Nephron progenitor cell (in vitro differentiated cells): ENCODE measurements at regions not wholly inside any gene's neighbourhood (a gene's known extent, or its start where the extent isn't known, plus 50 kb on each side); places are given as distances from the start of the nearest gene placed in this dataset.

ENCODE experiments used
- DNase-seq: peaks from one replicate; pipeline ENCODE4 v3.0.0; 2021
- H3K27ac Mint-ChIP-seq: 2 replicates; pipeline ENCODE4 v1.8.0; 2021; ENCODE audit warnings: mild to moderate bottlenecking, moderate library complexity, mixed read lengths
- H3K27me3 Mint-ChIP-seq: 2 replicates; pipeline ENCODE4 v1.8.0; 2021; ENCODE audit warnings: mild to moderate bottlenecking, low read depth, mixed read lengths; ENCODE audit not compliant: poor library complexity
- H3K36me3 Mint-ChIP-seq: 2 replicates; pipeline ENCODE4 v1.8.0; 2021; ENCODE audit warnings: low read depth, mixed read lengths
- H3K4me1 Mint-ChIP-seq: 2 replicates; pipeline ENCODE4 v1.8.0; 2021; ENCODE audit warnings: mixed read lengths
- H3K4me3 Mint-ChIP-seq: 2 replicates; pipeline ENCODE4 v1.8.0; 2021; ENCODE audit warnings: mild to moderate bottlenecking, moderate library complexity, mixed read lengths
- H3K9me3 Mint-ChIP-seq: 2 replicates; pipeline ENCODE4 v1.8.0; 2021; ENCODE audit warnings: mild to moderate bottlenecking, moderate library complexity, mixed read lengths
- TF ChIP-seq, protein P1 (sequence below): fragments of 200-600 bp; sonication (generic); IDR thresholded peaks from 2 replicates; pipeline ENCODE4 v1.5.0; 2021; ENCODE audit warnings: antibody characterized with exemption

DNA sequence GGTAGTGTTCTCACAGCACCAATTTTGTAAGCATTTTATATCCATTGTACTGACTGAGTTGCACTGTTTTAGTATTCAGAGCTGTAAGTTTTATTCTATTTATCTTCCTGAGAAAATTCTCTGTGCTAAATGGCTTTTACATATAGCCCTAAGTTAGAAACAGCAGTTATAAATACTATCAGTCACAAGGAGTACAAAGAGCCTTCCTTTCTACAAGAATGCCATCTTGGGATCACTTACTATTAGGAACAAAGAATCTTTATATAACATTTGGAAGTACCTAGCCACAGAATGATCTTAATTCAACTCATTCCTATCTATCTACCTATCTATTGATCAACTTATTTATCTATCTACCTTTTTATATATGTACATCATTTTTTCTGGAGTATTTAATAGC lies 423.9 kb upstream of the RGS18 start:
- DNase-seq, result no peak
- Mint-ChIP-seq H3K36me3 (no peaks in the 10 kb centered on the region), H3K9me3 (peaks cover 20% of the 10 kb centered on the region), H3K4me3 (no peak overlapping the region), H3K27me3 (peaks cover 3% of the 10 kb centered on the region), H3K27ac (no peak overlapping the region), H3K4me1 (no peaks in the 10 kb centered on the region)
- TF ChIP-seq, protein P1, sequence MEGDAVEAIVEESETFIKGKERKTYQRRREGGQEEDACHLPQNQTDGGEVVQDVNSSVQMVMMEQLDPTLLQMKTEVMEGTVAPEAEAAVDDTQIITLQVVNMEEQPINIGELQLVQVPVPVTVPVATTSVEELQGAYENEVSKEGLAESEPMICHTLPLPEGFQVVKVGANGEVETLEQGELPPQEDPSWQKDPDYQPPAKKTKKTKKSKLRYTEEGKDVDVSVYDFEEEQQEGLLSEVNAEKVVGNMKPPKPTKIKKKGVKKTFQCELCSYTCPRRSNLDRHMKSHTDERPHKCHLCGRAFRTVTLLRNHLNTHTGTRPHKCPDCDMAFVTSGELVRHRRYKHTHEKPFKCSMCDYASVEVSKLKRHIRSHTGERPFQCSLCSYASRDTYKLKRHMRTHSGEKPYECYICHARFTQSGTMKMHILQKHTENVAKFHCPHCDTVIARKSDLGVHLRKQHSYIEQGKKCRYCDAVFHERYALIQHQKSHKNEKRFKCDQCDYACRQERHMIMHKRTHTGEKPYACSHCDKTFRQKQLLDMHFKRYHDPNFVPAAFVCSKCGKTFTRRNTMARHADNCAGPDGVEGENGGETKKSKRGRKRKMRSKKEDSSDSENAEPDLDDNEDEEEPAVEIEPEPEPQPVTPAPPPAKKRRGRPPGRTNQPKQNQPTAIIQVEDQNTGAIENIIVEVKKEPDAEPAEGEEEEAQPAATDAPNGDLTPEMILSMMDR, result no peak

DNA sequence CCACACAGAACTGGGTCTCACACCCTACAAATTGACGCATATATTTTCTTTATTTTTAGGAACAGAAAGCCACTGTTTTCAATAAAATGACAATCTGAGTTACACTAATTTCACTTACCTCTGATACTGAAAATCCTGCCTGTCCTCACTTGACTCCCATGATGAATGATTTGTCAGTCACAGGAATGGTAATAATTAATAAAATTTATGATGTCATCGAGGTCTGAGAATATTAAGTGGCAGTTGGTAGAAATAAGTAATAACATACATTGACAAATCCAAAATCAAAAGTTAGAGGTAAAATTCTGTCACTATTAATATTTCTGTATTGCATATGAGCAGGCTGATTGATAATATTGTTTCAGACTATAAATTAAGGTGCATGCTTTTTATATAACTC lies 418.7 kb upstream of the RGS18 start:
- no peaks in the 10 kb centered on the region for H3K4me1 Mint-ChIP-seq
- H3K27me3 Mint-ChIP-seq, result peaks cover 3% of the 10 kb centered on the region
- no peak for DNase-seq
- H3K4me3 Mint-ChIP-seq, result no peak overlapping the region
- TF ChIP-seq, protein P1, result no peak
- no peaks in the 10 kb centered on the region for H3K36me3 Mint-ChIP-seq
- H3K9me3 Mint-ChIP-seq, result no peaks in the 10 kb centered on the region
- no peak overlapping the region for H3K27ac Mint-ChIP-seq

DNA sequence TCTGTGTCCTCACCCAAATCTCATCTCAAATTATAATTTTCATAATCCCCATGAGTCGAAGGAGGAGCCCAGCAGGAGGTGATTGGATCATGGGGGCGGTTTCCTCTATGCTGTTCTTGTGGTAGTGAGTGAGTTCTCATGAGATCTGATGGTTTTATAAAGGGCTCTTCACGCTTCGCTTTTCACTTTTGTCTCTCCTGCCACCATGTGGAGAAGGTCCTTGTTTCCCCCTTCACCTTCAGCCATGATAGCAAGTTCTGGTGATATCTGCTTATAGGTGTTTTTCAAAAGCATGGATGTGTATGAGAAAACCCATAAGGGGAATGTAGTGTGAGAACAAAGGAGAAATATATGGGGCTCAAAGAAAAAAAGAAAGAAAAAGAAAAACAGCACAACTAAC lies 405.9 kb upstream of the RGS18 start:
- H3K9me3 Mint-ChIP-seq, result peaks cover 8% of the 10 kb centered on the region
- TF ChIP-seq, protein P1, result no peak
- no peaks in the 10 kb centered on the region for H3K4me1 Mint-ChIP-seq
- H3K27ac Mint-ChIP-seq, result no peak overlapping the region
- H3K4me3 Mint-ChIP-seq, result no peak overlapping the region
- peaks cover 1% of the 10 kb centered on the region for H3K27me3 Mint-ChIP-seq
- no peak for DNase-seq
- no peaks in the 10 kb centered on the region for H3K36me3 Mint-ChIP-seq

DNA sequence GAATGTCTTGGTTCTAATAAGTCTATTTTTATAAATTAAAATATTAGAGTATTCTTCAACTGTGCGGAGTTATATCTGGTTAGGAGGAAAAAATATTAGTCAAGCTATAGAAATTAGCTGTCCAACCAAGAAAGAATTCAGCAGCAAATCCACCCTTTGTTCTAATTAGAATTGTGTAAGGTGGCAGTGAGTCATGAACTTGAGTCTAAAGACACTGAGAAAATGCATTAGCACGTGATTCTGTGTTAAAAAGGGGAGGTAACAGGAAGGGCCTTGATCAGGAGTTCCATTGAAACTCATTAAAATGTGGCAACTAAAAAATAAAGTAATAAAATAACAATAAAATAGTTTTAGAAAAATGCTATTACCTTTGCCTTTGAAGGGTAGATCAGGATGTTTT lies 398.2 kb upstream of the RGS18 start:
- H3K4me3 Mint-ChIP-seq, result no peak overlapping the region
- no peak overlapping the region for H3K27ac Mint-ChIP-seq
- H3K36me3 Mint-ChIP-seq, result no peaks in the 10 kb centered on the region
- TF ChIP-seq, protein P1, result no peak
- H3K27me3 Mint-ChIP-seq, result peaks cover 7% of the 10 kb centered on the region
- H3K4me1 Mint-ChIP-seq, result no peaks in the 10 kb centered on the region
- DNase-seq, result no peak
- no peaks in the 10 kb centered on the region for H3K9me3 Mint-ChIP-seq

DNA sequence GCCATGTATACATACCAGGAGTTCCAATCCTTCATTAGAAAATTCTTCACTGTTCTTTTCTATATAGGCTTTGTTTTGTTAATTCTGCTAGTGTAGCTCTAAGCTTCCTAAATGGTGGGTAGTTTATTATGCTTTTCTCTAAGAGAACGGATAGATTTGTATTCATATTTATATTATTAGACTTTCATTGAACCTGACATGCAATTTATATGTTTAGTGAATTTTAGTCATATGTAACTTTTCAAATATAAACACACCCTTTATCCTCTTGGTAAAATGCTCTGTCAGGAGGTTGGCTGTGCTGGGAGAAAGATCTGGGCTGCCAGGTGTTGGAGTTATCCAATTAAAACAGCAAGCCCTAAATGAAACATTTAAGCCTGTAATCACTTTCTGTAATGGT lies 369.7 kb upstream of the RGS18 start:
- DNase-seq, result no peak
- Mint-ChIP-seq H3K36me3 (no peaks in the 10 kb centered on the region), H3K27me3 (no peaks in the 10 kb centered on the region), H3K4me3 (no peak overlapping the region), H3K9me3 (no peaks in the 10 kb centered on the region), H3K27ac (no peak overlapping the region), H3K4me1 (no peaks in the 10 kb centered on the region)
- TF ChIP-seq, protein P1, result no peak

DNA sequence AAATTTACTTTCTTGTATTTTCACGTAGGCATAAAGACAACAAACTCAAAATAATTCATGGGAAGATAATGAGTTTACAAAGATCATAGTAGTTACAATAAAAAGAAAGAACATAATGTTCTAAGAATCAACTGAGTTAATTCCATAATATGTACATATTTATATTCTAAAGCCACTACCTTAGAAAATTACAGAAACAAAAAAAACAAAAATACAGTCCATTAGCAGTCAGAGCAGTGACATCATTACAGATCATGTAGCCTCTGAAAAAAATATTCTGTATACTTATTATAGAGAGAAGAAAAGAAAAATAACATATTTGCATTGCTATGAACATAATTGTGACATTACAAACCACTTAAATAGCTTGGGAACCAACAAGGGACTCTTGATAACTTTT lies 360.1 kb upstream of the RGS18 start:
- Mint-ChIP-seq H3K4me3 (no peak overlapping the region), H3K4me1 (no peaks in the 10 kb centered on the region), H3K9me3 (no peaks in the 10 kb centered on the region), H3K27ac (no peak overlapping the region), H3K27me3 (no peaks in the 10 kb centered on the region), H3K36me3 (no peaks in the 10 kb centered on the region)
- DNase-seq, result no peak
- TF ChIP-seq, protein P1, result no peak
